PC-3 (cell line): ENCODE measurements at regions not wholly inside any gene's neighbourhood (a gene's known extent, or its start where the extent isn't known, plus 50 kb on each side); places are given as distances from the start of the nearest gene placed in this dataset.

ENCODE experiments used
- EZH2 ChIP-seq: fragments of 300-600 bp; sonication (generic); IDR thresholded peaks from one replicate; pipeline ENCODE4 v1.6.1; 2017; ENCODE audit warnings: antibody characterized with exemption, mild to moderate bottlenecking, low read length; ENCODE audit not compliant: unreplicated experiment
- EZH2phosphoT487 ChIP-seq: fragments of 300-600 bp; sonication (generic); IDR thresholded peaks from 2 replicates; pipeline ENCODE4 v1.6.1; 2018; ENCODE audit warnings: mild to moderate bottlenecking, antibody characterized with exemption, low read length, borderline replicate concordance
- TF ChIP-seq, protein P1 (sequence below): fragments of 300-600 bp; sonication (generic); conservative IDR thresholded peaks from 2 replicates; pipeline ENCODE4 v1.5.1; 2017; ENCODE audit warnings: antibody characterized with exemption, low read depth, mild to moderate bottlenecking, low read length

GRCh38 chr7:41524876-41525275 is 178.0 kb downstream of the INHBA start:
- TF ChIP-seq, protein P1, sequence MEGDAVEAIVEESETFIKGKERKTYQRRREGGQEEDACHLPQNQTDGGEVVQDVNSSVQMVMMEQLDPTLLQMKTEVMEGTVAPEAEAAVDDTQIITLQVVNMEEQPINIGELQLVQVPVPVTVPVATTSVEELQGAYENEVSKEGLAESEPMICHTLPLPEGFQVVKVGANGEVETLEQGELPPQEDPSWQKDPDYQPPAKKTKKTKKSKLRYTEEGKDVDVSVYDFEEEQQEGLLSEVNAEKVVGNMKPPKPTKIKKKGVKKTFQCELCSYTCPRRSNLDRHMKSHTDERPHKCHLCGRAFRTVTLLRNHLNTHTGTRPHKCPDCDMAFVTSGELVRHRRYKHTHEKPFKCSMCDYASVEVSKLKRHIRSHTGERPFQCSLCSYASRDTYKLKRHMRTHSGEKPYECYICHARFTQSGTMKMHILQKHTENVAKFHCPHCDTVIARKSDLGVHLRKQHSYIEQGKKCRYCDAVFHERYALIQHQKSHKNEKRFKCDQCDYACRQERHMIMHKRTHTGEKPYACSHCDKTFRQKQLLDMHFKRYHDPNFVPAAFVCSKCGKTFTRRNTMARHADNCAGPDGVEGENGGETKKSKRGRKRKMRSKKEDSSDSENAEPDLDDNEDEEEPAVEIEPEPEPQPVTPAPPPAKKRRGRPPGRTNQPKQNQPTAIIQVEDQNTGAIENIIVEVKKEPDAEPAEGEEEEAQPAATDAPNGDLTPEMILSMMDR = no peak
- TF ChIP-seq EZH2phosphoT487 (no peak), EZH2 (no peak)
